H9 (cell line): ENCODE measurements at regions not wholly inside any gene's neighbourhood (a gene's known extent, or its start where the extent isn't known, plus 50 kb on each side); places are given as distances from the start of the nearest gene placed in this dataset.
A peak's percentile ranks its signal among the peaks of the same experiment; 100 is the strongest.

Experiments
- DNase-seq: peaks from one replicate; pipeline ENCODE4 v3.0.0-alpha.2; 2017
- H2AFZ ChIP-seq: one replicate; pipeline ENCODE4 v1.6.1; 2013; ENCODE audit warnings: mild to moderate bottlenecking, low read length, control low read depth, moderate library complexity
- H2AK5ac ChIP-seq: 2 replicates; pipeline ENCODE4 v1.6.1; 2013; ENCODE audit warnings: low read length, control low read depth, mixed read lengths; ENCODE audit not compliant: insufficient read length
- H2BK120ac ChIP-seq: one replicate; pipeline ENCODE4 v1.6.1; 2013; ENCODE audit warnings: low read depth, mild to moderate bottlenecking, low read length, control low read depth, inconsistent platforms; ENCODE audit not compliant: poor library complexity, severe bottlenecking
- H2BK12ac ChIP-seq: 2 replicates; pipeline ENCODE4 v1.6.1; 2013; ENCODE audit warnings: low read length, control low read depth, mixed read lengths, low read depth; ENCODE audit not compliant: insufficient read length
- H2BK15ac ChIP-seq: 2 replicates; pipeline ENCODE4 v1.6.1; 2013; ENCODE audit warnings: low read depth, low read length, control low read depth
- H2BK20ac ChIP-seq: one replicate; pipeline ENCODE4 v1.6.1; 2013; ENCODE audit warnings: low read depth, mild to moderate bottlenecking, low read length, control low read depth, inconsistent platforms; ENCODE audit not compliant: poor library complexity, severe bottlenecking
- H2BK5ac ChIP-seq: 2 replicates; pipeline ENCODE4 v1.6.1; 2013; ENCODE audit warnings: low read length, control low read depth, mixed read lengths; ENCODE audit not compliant: insufficient read length
- H3K14ac ChIP-seq: 2 replicates; pipeline ENCODE4 v1.6.1; 2013; ENCODE audit warnings: low read length, control low read depth; ENCODE audit not compliant: insufficient read depth
- H3K18ac ChIP-seq: 2 replicates; pipeline ENCODE4 v1.6.1; 2013; ENCODE audit warnings: low read depth, mild to moderate bottlenecking, mixed read lengths, low read length, control low read depth; ENCODE audit not compliant: insufficient read length
- H3K23ac ChIP-seq: 2 replicates; pipeline ENCODE4 v1.6.1; 2013; ENCODE audit warnings: low read length, control low read depth, mixed read lengths, low read depth; ENCODE audit not compliant: insufficient read length
- H3K23me2 ChIP-seq: 2 replicates; pipeline ENCODE4 v1.6.1; 2013; ENCODE audit warnings: low read depth, mild to moderate bottlenecking, mixed read lengths, low read length, control low read depth; ENCODE audit not compliant: insufficient read length, poor library complexity, severe bottlenecking
- H3K27ac ChIP-seq: 2 replicates; pipeline ENCODE4 v1.5.1; 2013; ENCODE audit warnings: low read length, control low read depth, mixed read lengths, low read depth; ENCODE audit not compliant: insufficient read length
- H3K27me3 ChIP-seq: 2 replicates; pipeline ENCODE4 v1.6.1; 2013; ENCODE audit warnings: low read length, control low read depth, inconsistent platforms; ENCODE audit not compliant: insufficient read depth
- H3K4ac ChIP-seq: 2 replicates; pipeline ENCODE4 v1.6.1; 2013; ENCODE audit warnings: low read depth, mild to moderate bottlenecking, control low read depth, inconsistent platforms, low read length, moderate library complexity
- H3K4me1 ChIP-seq: 2 replicates; pipeline ENCODE4 v1.6.1; 2013; ENCODE audit warnings: low read length, control low read depth, inconsistent platforms; ENCODE audit not compliant: insufficient read depth
- H3K4me2 ChIP-seq: 2 replicates; pipeline ENCODE4 v1.6.1; 2013; ENCODE audit warnings: low read length, control low read depth, mixed read lengths; ENCODE audit not compliant: insufficient read length, insufficient read depth
- H3K56ac ChIP-seq: 2 replicates; pipeline ENCODE4 v1.6.1; 2013; ENCODE audit warnings: low read depth, mild to moderate bottlenecking, mixed read lengths, low read length, control low read depth; ENCODE audit not compliant: insufficient read length
- H3K79me1 ChIP-seq: 2 replicates; pipeline ENCODE4 v1.6.1; 2013; ENCODE audit warnings: low read depth, mild to moderate bottlenecking, moderate library complexity, low read length, control low read depth, inconsistent platforms; ENCODE audit not compliant: insufficient read depth, poor library complexity, severe bottlenecking
- H3K79me2 ChIP-seq: 2 replicates; pipeline ENCODE4 v1.6.1; 2013; ENCODE audit warnings: low read length, control low read depth, inconsistent platforms; ENCODE audit not compliant: insufficient read depth
- H3K9ac ChIP-seq: 2 replicates; pipeline ENCODE4 v1.6.1; 2013; ENCODE audit warnings: low read length, control low read depth, mixed read lengths; ENCODE audit not compliant: insufficient read length; ENCODE audit errors: extremely low read depth
- H3K9me3 ChIP-seq: one replicate; pipeline ENCODE4 v1.6.1; 2013; ENCODE audit warnings: low read depth, low read length, inconsistent platforms; ENCODE audit not compliant: control insufficient read depth
- H3T11ph ChIP-seq: one replicate; pipeline ENCODE4 v1.6.1; 2013; ENCODE audit warnings: mild to moderate bottlenecking, low read length, control low read depth, inconsistent platforms
- H4K20me1 ChIP-seq: one replicate; pipeline ENCODE4 v1.6.1; 2013; ENCODE audit not compliant: control insufficient read depth, insufficient read length, insufficient read depth
- H4K5ac ChIP-seq: 2 replicates; pipeline ENCODE4 v1.6.1; 2013; ENCODE audit warnings: low read depth, mild to moderate bottlenecking, mixed read lengths, low read length, control low read depth; ENCODE audit not compliant: insufficient read length
- H4K8ac ChIP-seq: replicated peaks from 2 replicates; pipeline ENCODE4 v1.6.1; 2013; ENCODE audit warnings: low read length, control low read depth, mixed read lengths, low read depth; ENCODE audit not compliant: insufficient read length
- H4K91ac ChIP-seq: 2 replicates; pipeline ENCODE4 v1.6.1; 2013; ENCODE audit warnings: low read depth, mild to moderate bottlenecking, moderate library complexity, mixed read lengths, low read length, control low read depth; ENCODE audit not compliant: insufficient read length
- H3K27ac Mint-ChIP-seq, 3 experiments: 2 replicates in 2 of 3; 3 replicates in 1 of 3; pipeline ENCODE4 v1.8.0; 2020 to 2021; ENCODE audit warnings: mixed read lengths in 3 of 3, mild to moderate bottlenecking in 1 of 3, moderate library complexity in 1 of 3
- H3K27me3 Mint-ChIP-seq: 2 replicates; pipeline ENCODE4 v1.8.0; 2021; ENCODE audit warnings: low read depth, mild to moderate bottlenecking, moderate library complexity, mixed read lengths
- H3K36me3 Mint-ChIP-seq, 3 experiments: 2 replicates in 2 of 3; 3 replicates in 1 of 3; pipeline ENCODE4 v1.8.0; 2020 to 2021; ENCODE audit warnings: low read depth in 3 of 3, mixed read lengths in 3 of 3; ENCODE audit not compliant: insufficient read depth in 1 of 3
- H3K4me1 Mint-ChIP-seq, 2 experiments: 2 replicates each; pipeline ENCODE4 v1.8.0; 2020; ENCODE audit warnings: mixed read lengths in 2 of 2
- H3K4me3 Mint-ChIP-seq, 2 experiments: 2 replicates in 1 of 2; 3 replicates in 1 of 2; pipeline ENCODE4 v1.8.0; 2020 to 2021; ENCODE audit warnings: mild to moderate bottlenecking in 2 of 2, mixed read lengths in 2 of 2, moderate library complexity in 1 of 2
- H3K9me3 Mint-ChIP-seq, 2 experiments: 2 replicates in 1 of 2; 3 replicates in 1 of 2; pipeline ENCODE4 v1.8.0; 2020; ENCODE audit warnings: mild to moderate bottlenecking in 2 of 2, mixed read lengths in 2 of 2, moderate library complexity in 1 of 2
- CTCF ChIP-seq: fragments of 200-600 bp; sonication (generic); conservative IDR thresholded peaks from 3 replicates; pipeline ENCODE4 v1.8.0; 2021; ENCODE audit warnings: antibody characterized with exemption, mild to moderate bottlenecking

DNA sequence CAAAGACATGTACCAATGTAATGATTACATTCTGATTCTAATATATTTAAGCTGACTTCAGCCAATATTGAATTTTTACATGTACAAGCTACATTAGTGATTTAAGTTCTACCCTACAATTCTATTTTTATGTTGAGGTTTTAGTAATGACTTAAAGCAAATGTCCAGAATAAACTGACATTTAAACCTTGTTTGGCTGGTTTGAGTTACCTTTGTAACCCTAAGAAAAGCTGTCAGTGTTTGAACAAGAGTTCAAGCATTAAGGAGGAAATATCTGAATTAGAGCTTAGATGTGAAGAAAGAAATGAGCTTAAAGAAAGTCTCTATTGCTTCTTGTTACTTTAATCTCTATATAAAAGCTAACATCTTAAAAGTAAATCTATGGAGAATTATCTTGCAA lies 710.6 kb upstream of the EPHA7 start:
- Histone ChIP-seq H3K18ac (no peak overlapping the region), H3K14ac (no peak overlapping the region), H4K20me1 (no peaks in the 10 kb centered on the region), H3K27ac (no peak overlapping the region), H2BK15ac (no peak overlapping the region), H3K9me3 (no peaks in the 10 kb centered on the region), H3K79me2 (no peaks in the 10 kb centered on the region), H3K4me1 (no peaks in the 10 kb centered on the region; the same call in 1 of the 2 replicates), H3K23me2 (no peaks in the 10 kb centered on the region), H3K23ac (no peak overlapping the region), H4K91ac (no peak overlapping the region), H4K8ac (no peak overlapping the region), H3T11ph (no peak overlapping the region), H3K79me1 (no peaks in the 10 kb centered on the region), H2BK120ac (no peak overlapping the region), H3K56ac (no peak overlapping the region), H2BK12ac (no peak overlapping the region), H3K9ac (no peak overlapping the region), H3K27me3 (no peaks in the 10 kb centered on the region), H2AK5ac (no peak overlapping the region), H2BK20ac (no peak overlapping the region), H2BK5ac (no peak overlapping the region), H3K4me2 (no peak overlapping the region), H3K4ac (no peak overlapping the region), H2AFZ (no peak overlapping the region), H4K5ac (no peak overlapping the region)
- TF ChIP-seq CTCF = no peak
- H3K9me3 Mint-ChIP-seq = no peaks in the 10 kb centered on the region
- no peaks in the 10 kb centered on the region for H3K27me3 Mint-ChIP-seq
- H3K4me3 Mint-ChIP-seq = no peak overlapping the region
- DNase-seq = no peak
- H3K4me1 Mint-ChIP-seq = peaks cover 11 to 12% of the 10 kb centered on the region in 2 experiments
- no peaks in the 10 kb centered on the region for H3K36me3 Mint-ChIP-seq
- peak overlapping the region in 1 of 3 experiments; percentile 47; a peak in 1 of 7 replicates for H3K27ac Mint-ChIP-seq
